Ovary (tissue), 7 donors: ENCODE measurements at regions not wholly inside any gene's neighbourhood (a gene's known extent, or its start where the extent isn't known, plus 50 kb on each side); places are given as distances from the start of the nearest gene placed in this dataset.

Experiments
- DNase-seq, 5 donors: peaks; one replicate each; pipeline ENCODE4 v3.0.0-alpha.2; 2019 to 2020
- H3K27ac ChIP-seq, 2 donors: fragments of 200-600 bp; one replicate each; pipeline versions ENCODE4 v1.5.1 to v1.8.0; 2019 to 2022
- H3K27me3 ChIP-seq: fragments of 200-600 bp; one replicate; pipeline ENCODE4 v1.8.0; 2022
- H3K36me3 ChIP-seq: fragments of 200-600 bp; sonication (generic); one replicate; pipeline ENCODE4 v1.5.1; 2019
- H3K4me1 ChIP-seq: one replicate; pipeline ENCODE4 v1.8.1; 2013; ENCODE audit warnings: mild to moderate bottlenecking, moderate library complexity; ENCODE audit not compliant: insufficient read depth
- H3K4me3 ChIP-seq: fragments of 200-600 bp; sonication (generic); one replicate; pipeline ENCODE4 v1.5.1; 2017
- H3K9me3 ChIP-seq, 2 donors: fragments of 200-600 bp in 1 of 2; sonication (generic) in 1 of 2; one replicate each; pipeline versions ENCODE4 v1.5.1 to v1.8.1; 2013 to 2019; ENCODE audit warnings: mild to moderate bottlenecking in 1 of 2, moderate library complexity in 1 of 2
- EP300 ChIP-seq: sonication (generic); formaldehyde crosslinking; IDR thresholded peaks from one replicate; pipeline ENCODE4 v1.6.1; 2017; ENCODE audit warnings: antibody characterized with exemption
- POLR2A ChIP-seq: fragments of 450-650 bp; IDR thresholded peaks from one replicate; pipeline ENCODE4 v1.6.1; 2017; ENCODE audit warnings: antibody characterized with exemption, mild to moderate bottlenecking, moderate library complexity
- WGBS, 3 donors: extraction: QIAGEN DNeasy Blood & Tissue Kit in 1 of 3; methylation state at CpG; one replicate each; pipeline versions ENCODE4 v1.1.5 to v1.1.7; 2013 to 2017; 5-methylcytosine and 5-hydroxymethylcytosine counted together
- intact Hi-C, 4 donors: fragments of 100-400 bp; cut with DNase I; formaldehyde crosslinking; loops; one replicate each; pipeline versions ENCODE4 v1.11.0 to v1.15.1; 2022 to 2023
- TF ChIP-seq, protein P1 (sequence below), 3 donors: fragments of 450-650 bp in 2 of 3; fragments of 200-600 bp in 1 of 3; IDR thresholded peaks; one replicate each; pipeline versions ENCODE4 v1.5.1 to v1.8.0; 2016 to 2022; ENCODE audit warnings: antibody characterized with exemption in 3 of 3, mild to moderate bottlenecking in 1 of 3
- donor health status: DM: no; HTN: no; CAD: no; lungs with moderate emphysema.
- donor health status: DM: no; HTN: no; CAD: no.
- donor health status: Bipolar disorder and iron deficiency.
- donor health status: DM: no; HTN: no; CAD: no.
- donor health status: DM: yes; HTN: yes; CAD: no.

DNA sequence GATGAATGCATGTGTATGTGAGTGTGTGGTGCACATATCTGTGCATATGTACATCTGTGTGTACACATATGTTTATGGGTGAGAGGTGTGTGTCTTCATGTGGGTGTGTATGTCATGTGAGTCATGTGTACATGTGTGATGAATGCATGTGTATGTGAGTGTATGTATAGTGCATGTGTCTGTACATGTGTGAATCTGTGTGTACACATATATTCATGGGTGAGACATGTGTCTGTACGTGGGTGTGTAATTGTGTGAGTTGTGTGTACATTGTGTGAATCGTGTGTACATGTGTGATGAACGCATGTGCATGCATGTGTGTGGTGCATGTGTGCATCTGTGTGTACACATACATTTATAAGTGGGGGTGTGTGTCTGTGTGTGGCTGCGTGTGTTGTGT is 146.9 kb upstream of the TMEM132C start:
- no peak overlapping the region for H3K4me3 ChIP-seq
- DNase-seq = no peak
- H3K36me3 ChIP-seq = no peaks in the 10 kb centered on the region
- H3K27me3 ChIP-seq = no peaks in the 10 kb centered on the region
- TF ChIP-seq POLR2A (no peak), EP300 (no peak)
- TF ChIP-seq, protein P1, sequence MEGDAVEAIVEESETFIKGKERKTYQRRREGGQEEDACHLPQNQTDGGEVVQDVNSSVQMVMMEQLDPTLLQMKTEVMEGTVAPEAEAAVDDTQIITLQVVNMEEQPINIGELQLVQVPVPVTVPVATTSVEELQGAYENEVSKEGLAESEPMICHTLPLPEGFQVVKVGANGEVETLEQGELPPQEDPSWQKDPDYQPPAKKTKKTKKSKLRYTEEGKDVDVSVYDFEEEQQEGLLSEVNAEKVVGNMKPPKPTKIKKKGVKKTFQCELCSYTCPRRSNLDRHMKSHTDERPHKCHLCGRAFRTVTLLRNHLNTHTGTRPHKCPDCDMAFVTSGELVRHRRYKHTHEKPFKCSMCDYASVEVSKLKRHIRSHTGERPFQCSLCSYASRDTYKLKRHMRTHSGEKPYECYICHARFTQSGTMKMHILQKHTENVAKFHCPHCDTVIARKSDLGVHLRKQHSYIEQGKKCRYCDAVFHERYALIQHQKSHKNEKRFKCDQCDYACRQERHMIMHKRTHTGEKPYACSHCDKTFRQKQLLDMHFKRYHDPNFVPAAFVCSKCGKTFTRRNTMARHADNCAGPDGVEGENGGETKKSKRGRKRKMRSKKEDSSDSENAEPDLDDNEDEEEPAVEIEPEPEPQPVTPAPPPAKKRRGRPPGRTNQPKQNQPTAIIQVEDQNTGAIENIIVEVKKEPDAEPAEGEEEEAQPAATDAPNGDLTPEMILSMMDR (IDR thresholded peaks at IDR 0.05) = no peak
- H3K9me3 ChIP-seq = no peaks in the 10 kb centered on the region
- no peak overlapping the region for H3K27ac ChIP-seq
- intact Hi-C loops = no loop called here
- no peaks in the 10 kb centered on the region for H3K4me1 ChIP-seq
- 90 to 91% (median 91%) methylated on average over 4 of the region's 4 CpGs for WGBS, 3 donors

DNA sequence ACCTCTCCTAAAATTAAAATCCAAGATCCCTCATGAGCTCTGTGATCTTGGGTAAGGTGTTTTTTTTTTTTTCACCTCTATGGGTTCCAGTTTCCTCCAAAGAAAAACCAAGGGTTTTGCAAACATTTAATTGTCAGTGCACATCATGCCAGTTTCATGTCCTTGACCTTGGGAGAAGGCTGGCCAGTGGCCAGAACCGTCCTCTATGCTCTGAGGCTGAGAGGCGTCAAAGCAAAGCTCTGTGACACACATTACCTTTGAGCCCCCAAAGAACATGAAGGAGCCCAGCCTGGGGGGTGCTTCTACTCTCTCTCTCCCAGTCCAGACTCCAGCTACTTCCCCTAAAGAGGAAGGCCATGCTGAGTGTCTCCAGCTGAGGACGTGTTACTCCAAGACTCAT is 145.5 kb upstream of the TMEM132C start:
- 7 to 11% (median 10%) methylated on average over 3 of the region's 3 CpGs for WGBS, 3 donors

DNA sequence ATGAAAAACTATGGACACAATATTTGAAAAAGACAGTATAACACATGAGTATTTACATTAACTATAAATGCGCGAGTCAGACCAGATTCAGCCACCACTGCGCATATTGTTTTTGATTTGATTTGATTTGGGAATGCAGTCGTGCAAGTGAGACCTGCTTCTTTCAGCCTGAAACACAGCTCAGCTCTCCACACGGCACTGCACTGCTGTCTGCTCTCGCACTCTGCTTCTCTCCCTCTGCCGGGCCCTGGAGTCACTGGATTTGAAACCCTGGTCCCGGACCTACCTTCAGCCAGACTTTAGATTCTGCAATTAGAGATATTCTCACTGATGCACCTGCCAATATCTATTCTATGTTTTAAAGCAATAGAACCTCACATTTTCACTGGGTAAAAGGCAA is 143.9 kb upstream of the TMEM132C start:
- Histone ChIP-seq H3K27me3 (no peaks in the 10 kb centered on the region), H3K27ac (no peak overlapping the region), H3K36me3 (no peaks in the 10 kb centered on the region), H3K4me1 (no peaks in the 10 kb centered on the region), H3K9me3 (no peaks in the 10 kb centered on the region), H3K4me3 (no peak overlapping the region)
- TF ChIP-seq POLR2A (no peak), EP300 (no peak)
- TF ChIP-seq, protein P1 (IDR thresholded peaks at IDR 0.05) = no peak
- WGBS, 3 donors = 85 to 91% (median 86%) methylated on average over 8 of the region's 8 CpGs
- intact Hi-C loops = no loop called here
- DNase-seq = no peak

More for the DNA sequence above, 145.5 kb upstream of the TMEM132C start:
- Histone ChIP-seq H3K27ac (no peak overlapping the region), H3K4me1 (no peaks in the 10 kb centered on the region), H3K9me3 (no peaks in the 10 kb centered on the region), H3K4me3 (no peak overlapping the region), H3K36me3 (no peaks in the 10 kb centered on the region), H3K27me3 (no peaks in the 10 kb centered on the region)
- TF ChIP-seq, protein P1 (IDR thresholded peaks at IDR 0.05) = no peak
- no peak for TF ChIP-seq POLR2A
- no peak for DNase-seq
- intact Hi-C loops = no loop called here

DNA sequence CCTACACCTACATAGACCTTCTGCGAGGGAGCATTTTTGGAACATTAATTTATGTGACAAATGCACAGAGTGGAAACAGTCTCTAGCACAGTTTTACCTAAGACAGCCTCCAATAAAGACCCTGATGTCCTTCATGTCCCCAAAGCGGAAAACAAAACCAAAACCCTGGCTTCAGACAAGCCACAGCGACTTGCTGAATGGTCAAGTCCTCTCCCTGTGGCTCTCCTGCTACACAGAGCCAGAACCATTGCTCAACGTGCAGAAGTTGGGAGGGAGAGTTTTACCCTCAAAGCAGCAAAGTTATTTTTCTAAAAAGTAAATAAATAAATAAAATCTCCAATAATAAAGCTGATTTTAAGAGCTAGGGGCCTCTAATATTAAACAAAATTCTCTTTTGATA is 135.0 kb upstream of the TMEM132C start:
- WGBS, 3 donors = 68 to 73% (median 71%) methylated on average over 4 of the region's 4 CpGs
- H3K36me3 ChIP-seq = no peaks in the 10 kb centered on the region
- DNase-seq = no peak
- no peaks in the 10 kb centered on the region for H3K9me3 ChIP-seq
- TF ChIP-seq POLR2A = no peak
- TF ChIP-seq EP300 = no peak
- TF ChIP-seq, protein P1 (IDR thresholded peaks at IDR 0.05) = no peak
- H3K4me1 ChIP-seq = no peaks in the 10 kb centered on the region
- no peaks in the 10 kb centered on the region for H3K27me3 ChIP-seq
- H3K27ac ChIP-seq = no peak overlapping the region
- intact Hi-C loops = no loop called here
- H3K4me3 ChIP-seq = no peak overlapping the region
